ENCODE measurements at regions not wholly inside any gene's neighbourhood (a gene's known extent, or its start where the extent isn't known, plus 50 kb on each side); places are given as distances from the start of the nearest gene placed in this dataset.

GRCh38 chr4:29566371-29566770 is 1153.8 kb upstream of the PCDH7 start:
- TF ChIP-seq CTCF (IDR thresholded peaks at IDR 0.05; ENCODE audit: low read depth, low read length) = no peak
- no peak for TF ChIP-seq POLR2A (IDR thresholded peaks at IDR 0.05; ENCODE audit: extremely low read depth, insufficient read length)
- TF ChIP-seq MAX (IDR thresholded peaks at IDR 0.05; ENCODE audit: low read depth, low read length) = no peak
